ENCODE measurements at regions not wholly inside any gene's neighbourhood (a gene's known extent, or its start where the extent isn't known, plus 50 kb on each side); places are given as distances from the start of the nearest gene placed in this dataset.

GRCh38 chr4:92031825-92032224 is 271.9 kb upstream of the GRID2 start:
- WGBS (ENCODE audit: insufficient coverage, low coverage, low lambda C conversion rate, missing lambda C conversion rate), result 61% methylated on average over 2 of the region's 2 CpGs
- ATAC-seq (no peak), DNase-seq (no peak)
- Histone ChIP-seq H3K27ac (no peak overlapping the region), H3K9me3 (no peaks in the 10 kb centered on the region), H3K4me1 (no peaks in the 10 kb centered on the region), H3K36me3 (no peaks in the 10 kb centered on the region), H3K4me3 (no peak overlapping the region), H3K27me3 (no peaks in the 10 kb centered on the region)
- intact Hi-C loops (cut with DNase I), result no loop called here
- no peak for TF ChIP-seq POLR2A (IDR thresholded peaks at IDR 0.05)
- TF ChIP-seq, protein P1, sequence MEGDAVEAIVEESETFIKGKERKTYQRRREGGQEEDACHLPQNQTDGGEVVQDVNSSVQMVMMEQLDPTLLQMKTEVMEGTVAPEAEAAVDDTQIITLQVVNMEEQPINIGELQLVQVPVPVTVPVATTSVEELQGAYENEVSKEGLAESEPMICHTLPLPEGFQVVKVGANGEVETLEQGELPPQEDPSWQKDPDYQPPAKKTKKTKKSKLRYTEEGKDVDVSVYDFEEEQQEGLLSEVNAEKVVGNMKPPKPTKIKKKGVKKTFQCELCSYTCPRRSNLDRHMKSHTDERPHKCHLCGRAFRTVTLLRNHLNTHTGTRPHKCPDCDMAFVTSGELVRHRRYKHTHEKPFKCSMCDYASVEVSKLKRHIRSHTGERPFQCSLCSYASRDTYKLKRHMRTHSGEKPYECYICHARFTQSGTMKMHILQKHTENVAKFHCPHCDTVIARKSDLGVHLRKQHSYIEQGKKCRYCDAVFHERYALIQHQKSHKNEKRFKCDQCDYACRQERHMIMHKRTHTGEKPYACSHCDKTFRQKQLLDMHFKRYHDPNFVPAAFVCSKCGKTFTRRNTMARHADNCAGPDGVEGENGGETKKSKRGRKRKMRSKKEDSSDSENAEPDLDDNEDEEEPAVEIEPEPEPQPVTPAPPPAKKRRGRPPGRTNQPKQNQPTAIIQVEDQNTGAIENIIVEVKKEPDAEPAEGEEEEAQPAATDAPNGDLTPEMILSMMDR (IDR thresholded peaks at IDR 0.05), result no peak

- no peaks in the 10 kb centered on the region for H3K4me1 ChIP-seq
- no peaks in the 10 kb centered on the region for H3K9me3 ChIP-seq
- no peak overlapping the region for H3K27ac ChIP-seq
- ATAC-seq (no peak), DNase-seq (no peak)
- intact Hi-C loops (cut with DNase I), result no loop called here
- no peak for TF ChIP-seq POLR2A (IDR thresholded peaks at IDR 0.05)
- TF ChIP-seq, protein P1 (IDR thresholded peaks at IDR 0.05), result no peak
- no peaks in the 10 kb centered on the region for H3K27me3 ChIP-seq
- no peaks in the 10 kb centered on the region for H3K36me3 ChIP-seq
- no peak overlapping the region for H3K4me3 ChIP-seq
- 13% methylated on average over 1 of the region's 3 CpGs for WGBS (ENCODE audit: insufficient coverage, low coverage, low lambda C conversion rate, missing lambda C conversion rate)
Observed at GRCh38 chr4:92035666-92036065, 268.1 kb upstream of the GRID2 start.

- Histone ChIP-seq H3K36me3 (no peaks in the 10 kb centered on the region), H3K27ac (no peak overlapping the region), H3K9me3 (no peaks in the 10 kb centered on the region), H3K4me3 (no peak overlapping the region), H3K4me1 (no peaks in the 10 kb centered on the region), H3K27me3 (no peaks in the 10 kb centered on the region)
- ATAC-seq (no peak), DNase-seq (no peak)
- WGBS (ENCODE audit: insufficient coverage, low coverage, low lambda C conversion rate, missing lambda C conversion rate), result 60% methylated on average over 1 of the region's 13 CpGs
- intact Hi-C loops (cut with DNase I), result no loop called here
- no peak for TF ChIP-seq POLR2A (IDR thresholded peaks at IDR 0.05)
- TF ChIP-seq, protein P1 (IDR thresholded peaks at IDR 0.05), result no peak
Observed at GRCh38 chr4:92045718-92046117, 258.0 kb upstream of the GRID2 start.

DNA sequence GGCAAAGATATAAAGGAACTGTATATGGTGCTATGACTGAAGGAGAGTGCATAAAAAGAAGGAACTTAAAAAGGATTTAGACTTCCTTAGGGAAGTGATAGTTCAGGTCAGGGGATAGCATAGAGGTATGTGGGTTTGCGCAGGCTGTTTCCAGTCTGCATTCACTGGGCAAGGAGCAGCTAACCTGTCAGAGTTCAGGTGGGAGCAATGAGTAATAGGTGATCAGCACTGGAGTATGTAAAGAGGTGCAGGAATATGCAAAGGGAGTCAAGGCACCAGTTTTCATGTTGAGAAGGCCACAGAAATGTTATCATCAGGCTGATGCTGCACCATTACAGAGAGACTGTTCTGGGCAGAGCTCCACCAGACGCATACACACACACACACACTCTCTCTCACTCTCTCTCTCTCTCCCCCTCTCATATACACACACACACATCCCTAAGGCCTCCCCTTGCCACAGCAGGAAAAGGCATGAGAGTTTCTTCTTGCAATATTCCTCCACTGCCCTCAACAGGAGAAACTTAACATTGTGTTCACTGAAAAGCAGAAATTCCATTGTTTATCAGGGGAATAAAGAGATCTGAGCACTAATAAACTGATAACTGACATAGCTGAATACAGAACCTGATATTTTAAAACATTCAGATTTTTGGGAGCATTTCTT is 256.4 kb upstream of the GRID2 start:
- WGBS (ENCODE audit: insufficient coverage, low coverage, low lambda C conversion rate, missing lambda C conversion rate), result 57% methylated on average over 2 of the region's 2 CpGs
- intact Hi-C loops (cut with DNase I), result no loop called here
- Histone ChIP-seq H3K9me3 (no peaks in the 10 kb centered on the region), H3K4me1 (no peaks in the 10 kb centered on the region), H3K27me3 (no peaks in the 10 kb centered on the region), H3K27ac (no peak overlapping the region), H3K36me3 (no peaks in the 10 kb centered on the region), H3K4me3 (no peak overlapping the region)
- peak in 2 of 4 donors; percentile 25 to 32 for ATAC-seq
- TF ChIP-seq POLR2A (IDR thresholded peaks at IDR 0.05), result no peak
- TF ChIP-seq, protein P1 (IDR thresholded peaks at IDR 0.05), result peak in 1 of 4 donors; percentile 26
- no peak for DNase-seq
